HepG2 (cell line): ENCODE measurements at regions not wholly inside any gene's neighbourhood (a gene's known extent, or its start where the extent isn't known, plus 50 kb on each side); places are given as distances from the start of the nearest gene placed in this dataset.

Experiments
- ATAC-seq: fragments of 200-7000 bp; cut with Tn5 transposase; 3 replicates; pipeline ENCODE4 v1.9.1; 2020; ENCODE audit warnings: mild to moderate bottlenecking, moderate library complexity
- BruUV-seq: library from RNA; stranded (reverse); fragments of 400-500 nt; replicated peaks from 2 replicates; lab custom pipeline; 2021; lab: Mats Ljungman, UMichigan
- CTCF ChIA-PET: fragments of 300-600 bp; formaldehyde crosslinking; extraction: SDS; loops from one replicate; lab custom pipeline; 2021; ENCODE audit warnings: low total read pairs, inconsistent platforms, low intra/inter-chr PET ratio; lab: Yijun Ruan, JAX
- POLR2A ChIA-PET: fragments of 350-600 bp; sonication (Branson Sonifier 250); formaldehyde crosslinking; loops from one replicate; lab custom pipeline; 2020; ENCODE audit warnings: antibody characterized with exemption, inconsistent platforms; lab: Yijun Ruan, JAX
- DNase-seq: peaks from one replicate; pipeline ENCODE4 v3.0.0-alpha.2; 2015; ENCODE audit warnings: low spot score
- FAIRE-seq: peaks from 3 replicates; lab custom pipeline; 2011; peaks lifted over from hg19 to GRCh38; lab: Jason Lieb, UNC
- H2AFZ ChIP-seq: one replicate; pipeline ENCODE4 v1.6.1; 2011; ENCODE audit warnings: low read length, inconsistent platforms
- H3K27ac ChIP-seq: fragments of 300-600 bp; 3 replicates; pipeline ENCODE4 v1.8.0; 2011; ENCODE audit warnings: mixed run types, mild to moderate bottlenecking, mixed read lengths, low read length, inconsistent platforms; ENCODE audit not compliant: insufficient read depth; ENCODE audit errors: extremely low read length
- H3K27me3 ChIP-seq, 2 experiments: fragments of 200-600 bp in 1 of 2; 2 replicates in 1 of 2; 3 replicates in 1 of 2; pipeline versions ENCODE4 v1.6.0 to v1.8.0; 2011; ENCODE audit warnings: low read length in 2 of 2, mild to moderate bottlenecking in 2 of 2, moderate library complexity in 2 of 2, inconsistent platforms in 1 of 2; ENCODE audit not compliant: insufficient read depth in 2 of 2, control insufficient read depth in 1 of 2
- H3K36me3 ChIP-seq, 2 experiments: fragments of 200-600 bp in 1 of 2; replicated peaks in 1 of 2; 2 replicates in 1 of 2; 3 replicates in 1 of 2; pipeline versions ENCODE4 v1.5.1 to v1.8.0; 2011; ENCODE audit warnings: low read length in 2 of 2, inconsistent platforms in 1 of 2; ENCODE audit not compliant: insufficient read depth in 2 of 2, control insufficient read depth in 1 of 2
- H3K4me1 ChIP-seq: 2 replicates; pipeline ENCODE4 v1.5.1; 2012; ENCODE audit warnings: low read length, inconsistent platforms; ENCODE audit not compliant: insufficient read depth
- H3K4me2 ChIP-seq: 2 replicates; pipeline ENCODE4 v1.6.0; 2011; ENCODE audit warnings: low read depth, low read length, inconsistent platforms
- H3K4me3 ChIP-seq, 3 experiments: fragments of 200-600 bp in 1 of 3; sonication (generic), shearing (Covaris generic) in 1 of 3; replicated peaks in 1 of 3; 2 replicates each; pipeline ENCODE4 v1.5.1; 2011 to 2016; ENCODE audit warnings: low read length in 3 of 3, inconsistent platforms in 2 of 3, low read depth in 2 of 3, mild to moderate bottlenecking in 2 of 3, control low read depth in 1 of 3, mixed read lengths in 1 of 3; ENCODE audit not compliant: insufficient read depth in 1 of 3
- H3K79me2 ChIP-seq: one replicate; pipeline ENCODE4 v1.6.1; 2011; ENCODE audit warnings: low read length, inconsistent platforms; ENCODE audit not compliant: insufficient read depth
- H3K9ac ChIP-seq: 2 replicates; pipeline ENCODE4 v1.6.0; 2011; ENCODE audit warnings: mild to moderate bottlenecking, low read depth, low read length, inconsistent platforms; ENCODE audit not compliant: insufficient read depth
- H3K9me3 ChIP-seq: 2 replicates; pipeline ENCODE4 v1.5.1; 2012; ENCODE audit warnings: mild to moderate bottlenecking, low read length
- H4K20me1 ChIP-seq: 2 replicates; pipeline ENCODE4 v1.6.0; 2011; ENCODE audit warnings: inconsistent platforms, mild to moderate bottlenecking, low read length, moderate library complexity; ENCODE audit not compliant: insufficient read depth
- CHD4 ChIP-seq: fragments of 200-600 bp; sonication (generic); IDR thresholded peaks from 2 replicates; pipeline ENCODE4 v1.7.0; 2017; ENCODE audit warnings: mild to moderate bottlenecking, low read length, borderline replicate concordance
- KAT8 ChIP-seq: IDR thresholded peaks from 2 replicates; pipeline ENCODE4 v1.6.1; 2016; ENCODE audit warnings: missing genetic modification reagents, missing compliant biosample characterization
- SOX13 ChIP-seq, 3 experiments: fragments of 450-650 bp in 1 of 3; sonication (generic) in 1 of 3; formaldehyde crosslinking in 1 of 3; IDR thresholded peaks in 2 of 3; conservative IDR thresholded peaks in 1 of 3; 2 replicates each; pipeline versions ENCODE4 v1.5.0 to v1.6.1; 2016 to 2020; ENCODE audit warnings: antibody characterized with exemption in 1 of 3, mild to moderate bottlenecking in 1 of 3, missing compliant biosample characterization in 1 of 3, missing genetic modification reagents in 1 of 3, moderate library complexity in 1 of 3
- SRY ChIP-seq: sonication (generic); formaldehyde crosslinking; IDR thresholded peaks from 2 replicates; pipeline ENCODE4 v1.8.0; 2022; ENCODE audit warnings: mild to moderate bottlenecking, missing genetic modification reagents
- ZNF644 ChIP-seq: IDR thresholded peaks from 2 replicates; pipeline ENCODE4 v1.6.1; 2016; ENCODE audit warnings: low read depth
- WGBS: methylation state at CpG from one replicate; pipeline ENCODE4 v1.1.6; 2017; ENCODE audit warnings: low lambda C conversion rate; 5-methylcytosine and 5-hydroxymethylcytosine counted together
- in situ Hi-C: cut with HindIII; loops from 2 replicates; pipeline ENCODE4 v1.10.0; 2017; ENCODE audit warnings: low pct_unique_long_range_greater_than_20kb; ENCODE audit not compliant: extremely low pct_ligation_motif_present
- intact Hi-C: fragments of 100-400 bp; cut with micrococcal nuclease; formaldehyde crosslinking; loops from one replicate; pipeline ENCODE4 v1.10.0; 2022; ENCODE audit not compliant: unreplicated experiment
- TF ChIP-seq, protein P1 (sequence below): sonication (generic); formaldehyde crosslinking; conservative IDR thresholded peaks from 2 replicates; pipeline ENCODE4 v1.4.0; 2020; ENCODE audit warnings: missing genetic modification reagents
- TF ChIP-seq, protein P2 (sequence below): sonication (generic); formaldehyde crosslinking; IDR thresholded peaks from 2 replicates; pipeline ENCODE4 v1.4.0; 2020; ENCODE audit warnings: missing genetic modification reagents
- TF ChIP-seq, protein P3 (sequence below), 2 experiments: sonication (generic) in 1 of 2; formaldehyde crosslinking in 1 of 2; IDR thresholded peaks; 2 replicates each; pipeline versions ENCODE4 v1.4.0 to v1.6.1; 2016 to 2020; ENCODE audit warnings: borderline replicate concordance in 1 of 2, low read depth in 1 of 2, mild to moderate bottlenecking in 1 of 2, missing genetic modification reagents in 1 of 2
- TF ChIP-seq, protein P4 (sequence below): sonication (generic); formaldehyde crosslinking; IDR thresholded peaks from 2 replicates; pipeline ENCODE4 v1.5.0; 2020; ENCODE audit warnings: missing genetic modification reagents, mild to moderate bottlenecking, borderline replicate concordance

DNA sequence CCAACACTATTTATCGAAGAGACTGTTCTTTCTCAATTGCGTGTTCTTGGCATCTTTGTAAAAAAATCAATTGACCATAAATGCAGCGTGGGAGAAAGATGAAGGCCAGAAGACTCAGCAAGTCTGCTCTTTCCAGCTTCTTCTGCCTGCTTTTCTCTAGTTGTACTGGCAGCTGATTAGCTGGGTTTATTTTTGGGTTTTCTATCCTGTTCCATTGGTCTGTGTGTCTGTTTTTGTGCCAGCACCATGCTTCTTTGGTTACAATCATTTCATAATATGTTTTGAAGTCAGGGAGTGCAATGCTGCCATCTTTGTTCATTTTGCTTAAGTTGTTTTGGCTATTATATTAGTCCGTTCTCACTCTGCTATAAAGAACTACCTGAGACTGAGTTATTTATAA, 201.8 kb upstream of the B3GALT2 start:
- in situ Hi-C loops: no loop called here
- FAIRE-seq: no peak
- CTCF ChIA-PET: no interaction called here

More for the DNA sequence above, 201.8 kb upstream of the B3GALT2 start:
- TF ChIP-seq, protein P1, sequence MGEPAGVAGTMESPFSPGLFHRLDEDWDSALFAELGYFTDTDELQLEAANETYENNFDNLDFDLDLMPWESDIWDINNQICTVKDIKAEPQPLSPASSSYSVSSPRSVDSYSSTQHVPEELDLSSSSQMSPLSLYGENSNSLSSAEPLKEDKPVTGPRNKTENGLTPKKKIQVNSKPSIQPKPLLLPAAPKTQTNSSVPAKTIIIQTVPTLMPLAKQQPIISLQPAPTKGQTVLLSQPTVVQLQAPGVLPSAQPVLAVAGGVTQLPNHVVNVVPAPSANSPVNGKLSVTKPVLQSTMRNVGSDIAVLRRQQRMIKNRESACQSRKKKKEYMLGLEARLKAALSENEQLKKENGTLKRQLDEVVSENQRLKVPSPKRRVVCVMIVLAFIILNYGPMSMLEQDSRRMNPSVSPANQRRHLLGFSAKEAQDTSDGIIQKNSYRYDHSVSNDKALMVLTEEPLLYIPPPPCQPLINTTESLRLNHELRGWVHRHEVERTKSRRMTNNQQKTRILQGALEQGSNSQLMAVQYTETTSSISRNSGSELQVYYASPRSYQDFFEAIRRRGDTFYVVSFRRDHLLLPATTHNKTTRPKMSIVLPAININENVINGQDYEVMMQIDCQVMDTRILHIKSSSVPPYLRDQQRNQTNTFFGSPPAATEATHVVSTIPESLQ: no peak
- TF ChIP-seq ZNF644 (CRISPR knock-in tag): no peak
- no peak for TF ChIP-seq SRY
- TF ChIP-seq, protein P2, sequence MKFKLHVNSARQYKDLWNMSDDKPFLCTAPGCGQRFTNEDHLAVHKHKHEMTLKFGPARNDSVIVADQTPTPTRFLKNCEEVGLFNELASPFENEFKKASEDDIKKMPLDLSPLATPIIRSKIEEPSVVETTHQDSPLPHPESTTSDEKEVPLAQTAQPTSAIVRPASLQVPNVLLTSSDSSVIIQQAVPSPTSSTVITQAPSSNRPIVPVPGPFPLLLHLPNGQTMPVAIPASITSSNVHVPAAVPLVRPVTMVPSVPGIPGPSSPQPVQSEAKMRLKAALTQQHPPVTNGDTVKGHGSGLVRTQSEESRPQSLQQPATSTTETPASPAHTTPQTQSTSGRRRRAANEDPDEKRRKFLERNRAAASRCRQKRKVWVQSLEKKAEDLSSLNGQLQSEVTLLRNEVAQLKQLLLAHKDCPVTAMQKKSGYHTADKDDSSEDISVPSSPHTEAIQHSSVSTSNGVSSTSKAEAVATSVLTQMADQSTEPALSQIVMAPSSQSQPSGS (CRISPR knock-in tag): no peak
- TF ChIP-seq KAT8: no peak
- no peak for TF ChIP-seq CHD4
- TF ChIP-seq, protein P3, sequence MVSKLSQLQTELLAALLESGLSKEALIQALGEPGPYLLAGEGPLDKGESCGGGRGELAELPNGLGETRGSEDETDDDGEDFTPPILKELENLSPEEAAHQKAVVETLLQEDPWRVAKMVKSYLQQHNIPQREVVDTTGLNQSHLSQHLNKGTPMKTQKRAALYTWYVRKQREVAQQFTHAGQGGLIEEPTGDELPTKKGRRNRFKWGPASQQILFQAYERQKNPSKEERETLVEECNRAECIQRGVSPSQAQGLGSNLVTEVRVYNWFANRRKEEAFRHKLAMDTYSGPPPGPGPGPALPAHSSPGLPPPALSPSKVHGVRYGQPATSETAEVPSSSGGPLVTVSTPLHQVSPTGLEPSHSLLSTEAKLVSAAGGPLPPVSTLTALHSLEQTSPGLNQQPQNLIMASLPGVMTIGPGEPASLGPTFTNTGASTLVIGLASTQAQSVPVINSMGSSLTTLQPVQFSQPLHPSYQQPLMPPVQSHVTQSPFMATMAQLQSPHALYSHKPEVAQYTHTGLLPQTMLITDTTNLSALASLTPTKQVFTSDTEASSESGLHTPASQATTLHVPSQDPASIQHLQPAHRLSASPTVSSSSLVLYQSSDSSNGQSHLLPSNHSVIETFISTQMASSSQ (IDR thresholded peaks at IDR 0.05; ENCODE audit: low read depth): no peak
- TF ChIP-seq, protein P3 (CRISPR knock-in tag; IDR thresholded peaks at IDR 0.05; ENCODE audit: borderline replicate concordance): no peak
- TF ChIP-seq, protein P4, sequence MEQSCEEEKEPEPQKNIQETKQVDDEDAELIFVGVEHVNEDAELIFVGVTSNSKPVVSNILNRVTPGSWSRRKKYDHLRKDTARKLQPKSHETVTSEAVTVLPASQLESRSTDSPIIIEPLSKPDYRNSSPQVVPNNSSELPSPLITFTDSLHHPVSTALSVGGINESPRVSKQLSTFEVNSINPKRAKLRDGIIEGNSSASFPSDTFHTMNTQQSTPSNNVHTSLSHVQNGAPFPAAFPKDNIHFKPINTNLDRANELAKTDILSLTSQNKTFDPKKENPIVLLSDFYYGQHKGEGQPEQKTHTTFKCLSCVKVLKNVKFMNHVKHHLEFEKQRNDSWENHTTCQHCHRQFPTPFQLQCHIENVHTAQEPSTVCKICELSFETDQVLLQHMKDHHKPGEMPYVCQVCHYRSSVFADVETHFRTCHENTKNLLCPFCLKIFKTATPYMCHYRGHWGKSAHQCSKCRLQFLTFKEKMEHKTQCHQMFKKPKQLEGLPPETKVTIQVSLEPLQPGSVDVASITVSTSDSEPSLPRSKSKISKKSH: no peak
- no peak for TF ChIP-seq SOX13 (IDR thresholded peaks at IDR 0.05)
- TF ChIP-seq SOX13 (CRISPR knock-in tag; conservative IDR thresholded peaks at IDR 0.05 in 1 of 2, IDR thresholded peaks at IDR 0.05 in 1 of 2): no peak
- TF ChIP-seq, all 625 proteins: peak for 0
- Histone ChIP-seq H3K27me3 (no peaks in the 10 kb centered on the region), H2AFZ (no peak overlapping the region), H3K36me3 (no peaks in the 10 kb centered on the region), H3K4me2 (no peak overlapping the region), H3K4me1 (no peaks in the 10 kb centered on the region), H3K9me3 (no peaks in the 10 kb centered on the region), H3K9ac (no peak overlapping the region), H3K79me2 (no peaks in the 10 kb centered on the region), H3K4me3 (no peak overlapping the region), H3K27ac (no peak overlapping the region), H4K20me1 (no peaks in the 10 kb centered on the region)
- no peak for ATAC-seq
- POLR2A ChIA-PET: no interaction called here
- intact Hi-C loops: no loop called here
- no peak for DNase-seq
- no TSS peak for BruUV-seq
- 11% methylated on average over 4 of the region's 4 CpGs for WGBS
